ENCODE measurements at regions not wholly inside any gene's neighbourhood (a gene's known extent, or its start where the extent isn't known, plus 50 kb on each side); places are given as distances from the start of the nearest gene placed in this dataset.

GRCh38 chr4:26267087-26267486 is 53.7 kb upstream of the RBPJ start:
- Histone ChIP-seq H3K4me3 (ENCODE audit: low read length) (no peak overlapping the region), H2AK5ac (ENCODE audit: low read length) (no peak overlapping the region), H3K4me2 (ENCODE audit: low read length) (no peak overlapping the region), H3K56ac (ENCODE audit: low read length) (no peak overlapping the region), H4K8ac (ENCODE audit: low read depth, low read length) (no peak overlapping the region), H2BK5ac (ENCODE audit: low read length) (no peak overlapping the region), H3K79me2 (ENCODE audit: control insufficient read depth, insufficient read depth, low read length) (no peaks in the 10 kb centered on the region), H2BK15ac (replicated peaks; ENCODE audit: low read depth) (no peak overlapping the region), H3K4me1 (ENCODE audit: control insufficient read depth, low read depth, low read length) (no peaks in the 10 kb centered on the region), H3K23ac (ENCODE audit: low read length) (no peak overlapping the region), H3K4ac (ENCODE audit: low read depth, low read length) (no peak overlapping the region), H3K27me3 (ENCODE audit: insufficient read depth, low read length, poor library complexity) (no peaks in the 10 kb centered on the region), H2BK120ac (ENCODE audit: low read depth, low read length) (no peak overlapping the region), H3K79me1 (ENCODE audit: low read length) (no peaks in the 10 kb centered on the region), H3K36me3 (ENCODE audit: control insufficient read depth, insufficient read depth, low read length) (no peaks in the 10 kb centered on the region), H3K9ac (ENCODE audit: low read length) (no peak overlapping the region), H3K27ac (ENCODE audit: low read depth, low read length) (no peak overlapping the region), H3K18ac (ENCODE audit: low read length) (no peak overlapping the region), H4K5ac (ENCODE audit: low read length) (no peak overlapping the region)
- no peak for DNase-seq
- no CpG with 5 or more reads among the region's 1 CpG for WGBS (ENCODE audit: extremely low coverage, insufficient coverage, low lambda C conversion rate)

- no peak overlapping the region for H4K8ac ChIP-seq (ENCODE audit: low read depth, low read length)
- no peak overlapping the region for H3K4ac ChIP-seq (ENCODE audit: low read depth, low read length)
- no peak overlapping the region for H2BK120ac ChIP-seq (ENCODE audit: low read depth, low read length)
- no peaks in the 10 kb centered on the region for H3K36me3 ChIP-seq (ENCODE audit: control insufficient read depth, insufficient read depth, low read length)
- H3K4me3 ChIP-seq (ENCODE audit: low read length) = no peak overlapping the region
- H3K23ac ChIP-seq (ENCODE audit: low read length) = no peak overlapping the region
- H2BK15ac ChIP-seq (replicated peaks; ENCODE audit: low read depth) = no peak overlapping the region
- peak; percentile 44 for DNase-seq
- H3K79me1 ChIP-seq (ENCODE audit: low read length) = no peaks in the 10 kb centered on the region
- H3K79me2 ChIP-seq (ENCODE audit: control insufficient read depth, insufficient read depth, low read length) = no peaks in the 10 kb centered on the region
- no peak overlapping the region for H3K4me2 ChIP-seq (ENCODE audit: low read length)
- no peak overlapping the region for H4K5ac ChIP-seq (ENCODE audit: low read length)
- no CpG with 5 or more reads among the region's 2 CpGs for WGBS (ENCODE audit: extremely low coverage, insufficient coverage, low lambda C conversion rate)
- H3K18ac ChIP-seq (ENCODE audit: low read length) = no peak overlapping the region
- H3K9ac ChIP-seq (ENCODE audit: low read length) = no peak overlapping the region
- no peaks in the 10 kb centered on the region for H3K27me3 ChIP-seq (ENCODE audit: insufficient read depth, low read length, poor library complexity)
- H2BK5ac ChIP-seq (ENCODE audit: low read length) = no peak overlapping the region
- H2AK5ac ChIP-seq (ENCODE audit: low read length) = no peak overlapping the region
- H3K27ac ChIP-seq (ENCODE audit: low read depth, low read length) = no peak overlapping the region
- H3K4me1 ChIP-seq (ENCODE audit: control insufficient read depth, low read depth, low read length) = no peaks in the 10 kb centered on the region
- no peak overlapping the region for H3K56ac ChIP-seq (ENCODE audit: low read length)
Observed at GRCh38 chr4:26268246-26268645, 52.6 kb upstream of the RBPJ start.

- Histone ChIP-seq H4K8ac (ENCODE audit: low read depth, low read length) (no peak overlapping the region), H2AK5ac (ENCODE audit: low read length) (no peak overlapping the region), H3K18ac (ENCODE audit: low read length) (no peak overlapping the region), H2BK5ac (ENCODE audit: low read length) (no peak overlapping the region), H3K4me3 (ENCODE audit: low read length) (no peak overlapping the region), H3K27me3 (ENCODE audit: insufficient read depth, low read length, poor library complexity) (no peaks in the 10 kb centered on the region), H3K4ac (ENCODE audit: low read depth, low read length) (no peak overlapping the region), H3K56ac (ENCODE audit: low read length) (no peak overlapping the region), H3K23ac (ENCODE audit: low read length) (no peak overlapping the region), H4K5ac (ENCODE audit: low read length) (no peak overlapping the region), H3K27ac (ENCODE audit: low read depth, low read length) (no peak overlapping the region), H2BK120ac (ENCODE audit: low read depth, low read length) (no peak overlapping the region), H2BK15ac (replicated peaks; ENCODE audit: low read depth) (no peak overlapping the region), H3K36me3 (ENCODE audit: control insufficient read depth, insufficient read depth, low read length) (no peaks in the 10 kb centered on the region), H3K79me2 (ENCODE audit: control insufficient read depth, insufficient read depth, low read length) (no peaks in the 10 kb centered on the region), H3K4me1 (ENCODE audit: control insufficient read depth, low read depth, low read length) (no peaks in the 10 kb centered on the region), H3K9ac (ENCODE audit: low read length) (no peak overlapping the region), H3K4me2 (ENCODE audit: low read length) (no peak overlapping the region), H3K79me1 (ENCODE audit: low read length) (no peaks in the 10 kb centered on the region)
- DNase-seq = no peak
- no CpG with 5 or more reads among the region's 4 CpGs for WGBS (ENCODE audit: extremely low coverage, insufficient coverage, low lambda C conversion rate)
Observed at GRCh38 chr4:26269038-26269437, 51.8 kb upstream of the RBPJ start.

All from mesendoderm (in vitro differentiated cells).